CD14-positive monocyte (primary cell): ENCODE measurements at regions not wholly inside any gene's neighbourhood (a gene's known extent, or its start where the extent isn't known, plus 50 kb on each side); places are given as distances from the start of the nearest gene placed in this dataset.

Experiments used
- DNase-seq, 3 donors: peaks; one replicate each; pipeline ENCODE4 v3.0.0-alpha.2; 2011 to 2022
- H2AFZ ChIP-seq: 2 replicates; pipeline ENCODE4 v1.6.0; 2012; ENCODE audit warnings: mild to moderate bottlenecking, low read depth, low read length, inconsistent platforms; ENCODE audit not compliant: insufficient read depth, poor library complexity, severe bottlenecking
- H3K27ac ChIP-seq, 2 donors: 1 replicate in 1 of 2; 2 replicates in 1 of 2; pipeline ENCODE4 v1.5.1; 2012 to 2013; ENCODE audit warnings: low read length in 2 of 2, control low read depth in 1 of 2, inconsistent platforms in 1 of 2, low read depth in 1 of 2, mild to moderate bottlenecking in 1 of 2
- H3K27me3 ChIP-seq, 2 donors: one replicate each; pipeline versions ENCODE4 v1.6.0 to v1.6.1; 2011 to 2013; ENCODE audit warnings: low read length in 2 of 2; ENCODE audit not compliant: control insufficient read depth in 2 of 2, insufficient read depth in 2 of 2
- H3K36me3 ChIP-seq, 2 donors: replicated peaks in 1 of 2; 1 replicate in 1 of 2; 2 replicates in 1 of 2; pipeline versions ENCODE4 v1.5.1 to v1.6.1; 2012 to 2013; ENCODE audit warnings: low read length in 2 of 2, control low read depth in 1 of 2, inconsistent platforms in 1 of 2, mild to moderate bottlenecking in 1 of 2; ENCODE audit not compliant: insufficient read depth in 2 of 2, control insufficient read depth in 1 of 2
- H3K4me1 ChIP-seq, 2 donors: 1 replicate in 1 of 2; 2 replicates in 1 of 2; pipeline versions ENCODE4 v1.5.1 to v1.6.1; 2012 to 2013; ENCODE audit warnings: low read length in 2 of 2, control low read depth in 1 of 2, inconsistent platforms in 1 of 2, mild to moderate bottlenecking in 1 of 2, moderate library complexity in 1 of 2; ENCODE audit not compliant: insufficient read depth in 2 of 2, control insufficient read depth in 1 of 2
- H3K4me2 ChIP-seq: replicated peaks from 2 replicates; pipeline ENCODE3; 2012; ENCODE audit warnings: low read length, moderate library complexity, mild to moderate bottlenecking; ENCODE audit not compliant: poor library complexity, severe bottlenecking; ENCODE audit errors: extremely low read depth
- H3K4me3 ChIP-seq, 3 experiments: fragments of 200-600 bp in 1 of 3; sonication (generic) in 1 of 3; replicated peaks in 1 of 3; 1 replicate in 2 of 3; 2 replicates in 1 of 3; pipeline ENCODE4 v1.5.1; 2011 to 2013; ENCODE audit warnings: low read length in 3 of 3, mild to moderate bottlenecking in 3 of 3, control low read depth in 2 of 3, low read depth in 2 of 3, inconsistent platforms in 1 of 3, moderate library complexity in 1 of 3
- H3K79me2 ChIP-seq: 2 replicates; pipeline ENCODE4 v1.6.0; 2012; ENCODE audit warnings: mild to moderate bottlenecking, control low read depth, inconsistent platforms, low read length, moderate library complexity; ENCODE audit not compliant: insufficient read depth
- H3K9ac ChIP-seq: 2 replicates; pipeline ENCODE4 v1.6.0; 2017; ENCODE audit warnings: low read length, mild to moderate bottlenecking; ENCODE audit not compliant: insufficient read depth, poor library complexity, severe bottlenecking
- H3K9me3 ChIP-seq, 2 donors: replicated peaks in 1 of 2; 1 replicate in 1 of 2; 2 replicates in 1 of 2; pipeline versions ENCODE4 v1.5.1 to v1.6.1; 2012 to 2013; ENCODE audit warnings: low read length in 2 of 2, control low read depth in 1 of 2; ENCODE audit not compliant: control insufficient read depth in 1 of 2, insufficient read depth in 1 of 2
- H4K20me1 ChIP-seq: 2 replicates; pipeline ENCODE4 v1.6.0; 2012; ENCODE audit warnings: mild to moderate bottlenecking, low read length, control low read depth, moderate library complexity; ENCODE audit not compliant: insufficient read depth
- H3K27ac Mint-ChIP-seq, 7 donors: one replicate each; pipeline ENCODE4 v1.8.0; 2020; ENCODE audit warnings: mild to moderate bottlenecking in 7 of 7, mixed read lengths in 7 of 7, moderate library complexity in 6 of 7, inconsistent platforms in 2 of 7
- H3K27me3 Mint-ChIP-seq, 3 donors: one replicate each; pipeline ENCODE4 v1.8.0; 2021 to 2022; ENCODE audit warnings: low read depth in 3 of 3, mild to moderate bottlenecking in 3 of 3, mixed read lengths in 3 of 3, moderate library complexity in 3 of 3, inconsistent platforms in 1 of 3
- H3K36me3 Mint-ChIP-seq, 2 donors: one replicate each; pipeline ENCODE4 v1.8.0; 2020; ENCODE audit warnings: mixed read lengths in 2 of 2, inconsistent platforms in 1 of 2, mild to moderate bottlenecking in 1 of 2
- H3K4me1 Mint-ChIP-seq: one replicate; pipeline ENCODE4 v1.8.0; 2020; ENCODE audit warnings: mild to moderate bottlenecking, mixed read lengths
- H3K4me3 Mint-ChIP-seq, 2 donors: one replicate each; pipeline ENCODE4 v1.8.0; 2020; ENCODE audit warnings: mild to moderate bottlenecking in 2 of 2, mixed read lengths in 2 of 2, moderate library complexity in 1 of 2
- H3K9me3 Mint-ChIP-seq, 7 donors: one replicate each; pipeline ENCODE4 v1.8.0; 2020 to 2022; ENCODE audit warnings: mixed read lengths in 7 of 7, mild to moderate bottlenecking in 6 of 7, moderate library complexity in 6 of 7, inconsistent platforms in 2 of 7
- CTCF ChIP-seq: fragments of 200-600 bp; IDR thresholded peaks from one replicate; pipeline ENCODE4 v1.8.0; 2022; ENCODE audit warnings: antibody characterized with exemption, mild to moderate bottlenecking
- WGBS: methylation state at CpG from one replicate; pipeline ENCODE4 v1.1.5; 2013; ENCODE audit warnings: missing lambda C conversion rate; ENCODE audit not compliant: insufficient coverage; 5-methylcytosine and 5-hydroxymethylcytosine counted together
- intact Hi-C, 2 donors: fragments of 100-400 bp; cut with micrococcal nuclease; formaldehyde crosslinking; loops; one replicate each; pipeline versions ENCODE4 v1.15.0 to v1.15.1; 2023

- Histone ChIP-seq H3K4me3 (no peak overlapping the region), H3K27ac (no peak overlapping the region), H3K27me3 (no peaks in the 10 kb centered on the region), H3K9ac (no peak overlapping the region), H3K79me2 (no peaks in the 10 kb centered on the region), H3K9me3 (no peaks in the 10 kb centered on the region), H4K20me1 (no peaks in the 10 kb centered on the region), H3K36me3 (no peaks in the 10 kb centered on the region), H3K4me2 (no peak overlapping the region), H2AFZ (no peak overlapping the region), H3K4me1 (no peaks in the 10 kb centered on the region)
- DNase-seq = no peak
- Mint-ChIP-seq H3K9me3 (peaks cover 0 to 5% (median 0%) of the 10 kb centered on the region in 7 donors), H3K4me1 (peaks cover 2% of the 10 kb centered on the region), H3K4me3 (no peak overlapping the region), H3K36me3 (no peaks in the 10 kb centered on the region), H3K27ac (no peak overlapping the region), H3K27me3 (no peaks in the 10 kb centered on the region)
- TF ChIP-seq CTCF = no peak
- no CpG with 5 or more reads among the region's 1 CpG for whole genome bisulfite sequencing
- intact Hi-C loops = no loop called here
These were observed 255.1 kb upstream of the NREP start for GRCh38 chr5:112012104-112012503.

GRCh38 chr5:112010475-112010874 is 253.5 kb upstream of the NREP start:
- no peak overlapping the region for H2AFZ ChIP-seq
- WGBS = 100% methylated on average over 1 of the region's 3 CpGs
- intact Hi-C loops = no loop called here

More at GRCh38 chr5:112010475-112010874, 253.5 kb upstream of the NREP start:
- no peaks in the 10 kb centered on the region for H3K4me1 ChIP-seq
- no peaks in the 10 kb centered on the region for H3K79me2 ChIP-seq
- no peak overlapping the region for H3K9ac ChIP-seq
- Mint-ChIP-seq H3K9me3 (peaks cover 0 to 5% (median 0%) of the 10 kb centered on the region in 7 donors), H3K27ac (no peak overlapping the region), H3K4me1 (peaks cover 9% of the 10 kb centered on the region), H3K36me3 (no peaks in the 10 kb centered on the region), H3K27me3 (no peaks in the 10 kb centered on the region), H3K4me3 (no peak overlapping the region)
- no peak overlapping the region for H3K27ac ChIP-seq
- no peak overlapping the region for H3K4me2 ChIP-seq
- no peaks in the 10 kb centered on the region for H3K27me3 ChIP-seq
- H3K4me3 ChIP-seq = no peak overlapping the region
- H4K20me1 ChIP-seq = no peaks in the 10 kb centered on the region
- no peak for TF ChIP-seq CTCF
- H3K9me3 ChIP-seq = no peaks in the 10 kb centered on the region
- DNase-seq = no peak
- H3K36me3 ChIP-seq = no peaks in the 10 kb centered on the region
